HEK293 (cell line): ENCODE measurements at regions not wholly inside any gene's neighbourhood (a gene's known extent, or its start where the extent isn't known, plus 50 kb on each side); places are given as distances from the start of the nearest gene placed in this dataset.

Experiments
- CTCF ChIA-PET: fragments of 350-600 bp; formaldehyde crosslinking; extraction: SDS; loops from one replicate; lab custom pipeline; 2021; ENCODE audit warnings: antibody characterized with exemption; lab: Yijun Ruan, JAX
- POLR2A ChIA-PET: fragments of 300-600 bp; formaldehyde crosslinking; extraction: SDS; loops from one replicate; lab custom pipeline; 2020; ENCODE audit warnings: antibody characterized with exemption, inconsistent platforms; lab: Yijun Ruan, JAX
- H3K27ac ChIP-seq: fragments of 200-500 bp; sonication (Bioruptor generic); 2 replicates; pipeline ENCODE4 v1.5.1; 2014; ENCODE audit warnings: low read depth, low read length, control low read depth, inconsistent platforms; ENCODE audit errors: extremely low read depth
- H3K36me3 ChIP-seq, 2 experiments: fragments of 200-500 bp in 1 of 2; sonication (Bioruptor generic) in 1 of 2; 1 replicate in 1 of 2; 2 replicates in 1 of 2; pipeline ENCODE4 v1.5.1; 2014 to 2017; ENCODE audit warnings: inconsistent platforms in 2 of 2, low read length in 2 of 2; ENCODE audit not compliant: control insufficient read depth in 2 of 2, insufficient read depth in 1 of 2
- H3K4me1 ChIP-seq: fragments of 200-500 bp; sonication (Bioruptor generic); 2 replicates; pipeline ENCODE4 v1.5.1; 2014; ENCODE audit warnings: mild to moderate bottlenecking, low read length, inconsistent platforms; ENCODE audit not compliant: control insufficient read depth, insufficient read depth
- H3K4me3 ChIP-seq: 2 replicates; pipeline ENCODE4 v1.5.1; 2011; ENCODE audit warnings: low read depth, mild to moderate bottlenecking, control low read depth, low read length, moderate library complexity
- H3K9me3 ChIP-seq: fragments of 200-500 bp; sonication (Bioruptor generic); 2 replicates; pipeline ENCODE4 v1.5.1; 2014; ENCODE audit warnings: low read depth, low read length, inconsistent platforms; ENCODE audit not compliant: control insufficient read depth, insufficient read depth
- BCL11A ChIP-seq: fragments of 450-650 bp; formaldehyde crosslinking; IDR thresholded peaks from 2 replicates; pipeline ENCODE4 v1.5.1; 2016; ENCODE audit warnings: low read depth, missing biosample characterization, missing genetic modification characterization
- GLIS2 ChIP-seq: fragments of 450-650 bp; formaldehyde crosslinking; IDR thresholded peaks from 2 replicates; pipeline ENCODE4 v1.5.1; 2016; ENCODE audit warnings: missing biosample characterization, missing genetic modification characterization
- REPIN1 ChIP-seq: fragments of 450-650 bp; formaldehyde crosslinking; IDR thresholded peaks from 2 replicates; pipeline ENCODE4 v1.5.1; 2017; ENCODE audit warnings: missing biosample characterization, missing genetic modification characterization, low read depth
- SCRT1 ChIP-seq: fragments of 450-650 bp; formaldehyde crosslinking; IDR thresholded peaks from 2 replicates; pipeline ENCODE4 v1.5.1; 2016; ENCODE audit warnings: missing biosample characterization, missing genetic modification characterization, borderline replicate concordance
- TRIM28 ChIP-seq: IDR thresholded peaks from 2 replicates; pipeline ENCODE4 v1.6.1; 2011; ENCODE audit warnings: low read length, control low read depth, borderline replicate concordance
- ZFP37 ChIP-seq: fragments of 450-650 bp; formaldehyde crosslinking; IDR thresholded peaks from 2 replicates; pipeline ENCODE4 v1.5.1; 2016; ENCODE audit warnings: missing biosample characterization, missing genetic modification characterization
- ZFP69B ChIP-seq: fragments of 450-650 bp; formaldehyde crosslinking; IDR thresholded peaks from 2 replicates; pipeline ENCODE4 v1.5.1; 2016; ENCODE audit warnings: missing biosample characterization, missing genetic modification characterization
- ZIC2 ChIP-seq: fragments of 450-650 bp; formaldehyde crosslinking; IDR thresholded peaks from 2 replicates; pipeline ENCODE4 v1.5.1; 2016; ENCODE audit warnings: missing biosample characterization, missing genetic modification characterization
- ZNF112 ChIP-seq: fragments of 450-650 bp; formaldehyde crosslinking; IDR thresholded peaks from 2 replicates; pipeline ENCODE4 v1.5.0; 2017; ENCODE audit warnings: missing biosample characterization, missing genetic modification characterization
- ZNF114 ChIP-seq: fragments of 450-650 bp; formaldehyde crosslinking; IDR thresholded peaks from 2 replicates; pipeline ENCODE4 v1.5.0; 2017; ENCODE audit warnings: missing biosample characterization, missing genetic modification characterization
- ZNF16 ChIP-seq: fragments of 450-650 bp; formaldehyde crosslinking; IDR thresholded peaks from 2 replicates; pipeline ENCODE4 v1.5.1; 2016; ENCODE audit warnings: low read depth, missing biosample characterization, missing genetic modification characterization
- ZNF174 ChIP-seq: fragments of 450-650 bp; formaldehyde crosslinking; IDR thresholded peaks from 2 replicates; pipeline ENCODE4 v1.5.0; 2017; ENCODE audit warnings: missing biosample characterization, mild to moderate bottlenecking, missing genetic modification characterization
- ZNF266 ChIP-seq: fragments of 450-650 bp; formaldehyde crosslinking; IDR thresholded peaks from 2 replicates; pipeline ENCODE4 v1.5.1; 2016; ENCODE audit warnings: missing biosample characterization, missing genetic modification characterization, low read depth
- ZNF341 ChIP-seq: fragments of 450-650 bp; formaldehyde crosslinking; IDR thresholded peaks from 2 replicates; pipeline ENCODE4; 2016; ENCODE audit warnings: low read depth, missing biosample characterization, missing genetic modification characterization
- ZNF513 ChIP-seq: fragments of 450-650 bp; IDR thresholded peaks from 2 replicates; pipeline ENCODE4 v1.5.1; 2018; ENCODE audit warnings: missing biosample characterization, missing genetic modification characterization
- ZNF585B ChIP-seq: fragments of 450-650 bp; formaldehyde crosslinking; IDR thresholded peaks from 2 replicates; pipeline ENCODE4 v1.5.1; 2016; ENCODE audit warnings: missing biosample characterization, missing genetic modification characterization
- ZNF785 ChIP-seq: fragments of 450-650 bp; formaldehyde crosslinking; IDR thresholded peaks from 2 replicates; pipeline ENCODE4 v1.5.1; 2016; ENCODE audit warnings: missing biosample characterization, missing genetic modification characterization
- ZNF791 ChIP-seq: fragments of 450-650 bp; formaldehyde crosslinking; IDR thresholded peaks from 2 replicates; pipeline ENCODE4 v1.5.1; 2016; ENCODE audit warnings: missing biosample characterization, missing genetic modification characterization
- ZNF792 ChIP-seq: fragments of 450-650 bp; formaldehyde crosslinking; IDR thresholded peaks from 2 replicates; pipeline ENCODE4 v1.5.1; 2016; ENCODE audit warnings: missing biosample characterization, missing genetic modification characterization
- ZNF837 ChIP-seq: fragments of 450-650 bp; formaldehyde crosslinking; IDR thresholded peaks from 2 replicates; pipeline ENCODE4 v1.5.1; 2016; ENCODE audit warnings: missing biosample characterization, missing genetic modification characterization
- ZNF843 ChIP-seq: fragments of 450-650 bp; formaldehyde crosslinking; IDR thresholded peaks from 2 replicates; pipeline ENCODE4 v1.5.1; 2016; ENCODE audit warnings: missing biosample characterization, missing genetic modification characterization
- ZXDB ChIP-seq: fragments of 450-650 bp; formaldehyde crosslinking; IDR thresholded peaks from 2 replicates; pipeline ENCODE4 v1.5.1; 2016; ENCODE audit warnings: missing biosample characterization, missing genetic modification characterization
- TF ChIP-seq, protein P1 (sequence below): fragments of 450-650 bp; formaldehyde crosslinking; IDR thresholded peaks from 2 replicates; pipeline ENCODE4 v1.5.1; 2016; ENCODE audit warnings: missing biosample characterization, missing genetic modification characterization

DNA sequence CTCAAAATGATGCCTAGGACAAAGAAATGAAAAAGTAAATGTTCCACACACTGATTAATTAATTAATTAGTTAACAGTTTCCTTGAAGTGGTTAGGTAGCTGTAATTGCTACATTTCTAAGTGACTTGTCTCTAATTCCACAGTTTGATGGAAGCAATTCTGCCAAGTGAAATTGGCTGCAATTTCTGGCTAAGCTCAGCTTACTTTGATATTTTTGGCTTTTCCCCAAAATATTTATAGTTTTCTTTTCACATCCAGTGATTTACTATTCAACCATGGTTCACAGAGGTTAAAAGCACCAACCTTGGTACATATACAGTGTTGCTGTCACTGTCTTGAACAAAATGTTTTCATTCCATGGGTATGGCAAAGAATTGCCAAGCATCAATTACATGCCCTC is 459.5 kb upstream of the CDH20 start:
- ChIA-PET POLR2A (no interaction called here), CTCF (no interaction called here)
- no peak overlapping the region for H3K27ac ChIP-seq
- no peaks in the 10 kb centered on the region for H3K36me3 ChIP-seq
- H3K9me3 ChIP-seq: no peaks in the 10 kb centered on the region
- no peaks in the 10 kb centered on the region for H3K4me1 ChIP-seq
- TF ChIP-seq SCRT1 (tag by site-specific recombination) (no peak), TRIM28 (no peak), ZNF174 (tag by site-specific recombination) (no peak), ZXDB (tag by site-specific recombination) (no peak)
- TF ChIP-seq, protein P1, sequence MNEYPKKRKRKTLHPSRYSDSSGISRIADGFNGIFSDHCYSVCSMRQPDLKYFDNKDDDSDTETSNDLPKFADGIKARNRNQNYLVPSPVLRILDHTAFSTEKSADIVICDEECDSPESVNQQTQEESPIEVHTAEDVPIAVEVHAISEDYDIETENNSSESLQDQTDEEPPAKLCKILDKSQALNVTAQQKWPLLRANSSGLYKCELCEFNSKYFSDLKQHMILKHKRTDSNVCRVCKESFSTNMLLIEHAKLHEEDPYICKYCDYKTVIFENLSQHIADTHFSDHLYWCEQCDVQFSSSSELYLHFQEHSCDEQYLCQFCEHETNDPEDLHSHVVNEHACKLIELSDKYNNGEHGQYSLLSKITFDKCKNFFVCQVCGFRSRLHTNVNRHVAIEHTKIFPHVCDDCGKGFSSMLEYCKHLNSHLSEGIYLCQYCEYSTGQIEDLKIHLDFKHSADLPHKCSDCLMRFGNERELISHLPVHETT (tag by site-specific recombination): no peak
- H3K4me3 ChIP-seq: no peak overlapping the region

- POLR2A ChIA-PET: no interaction called here
- H3K27ac ChIP-seq: no peak overlapping the region
- H3K36me3 ChIP-seq: no peaks in the 10 kb centered on the region
- H3K4me3 ChIP-seq: no peak overlapping the region
- TF ChIP-seq ZNF513 (tag by site-specific recombination) (peak; percentile 37; the same call in 1 of the 2 replicates), ZNF112 (no peak)
- H3K9me3 ChIP-seq: no peaks in the 10 kb centered on the region
- H3K4me1 ChIP-seq: no peaks in the 10 kb centered on the region
- CTCF ChIA-PET: interaction anchor here (0.5 kb wide), 1 partner anchor 67 kb away, joined by 3 read pairs; no protein-coding TSS in a partner anchor
Measured at GRCh38 chr18:60875957-60876507, 457.2 kb upstream of the CDH20 start.

GRCh38 chr18:60880184-60880583 is 453.0 kb upstream of the CDH20 start:
- H3K4me3 ChIP-seq: no peak overlapping the region
- ChIA-PET CTCF (no interaction called here), POLR2A (no interaction called here)
- no peak overlapping the region for H3K27ac ChIP-seq
- no peaks in the 10 kb centered on the region for H3K36me3 ChIP-seq
- no peaks in the 10 kb centered on the region for H3K9me3 ChIP-seq
- TF ChIP-seq ZNF791 (tag by site-specific recombination): no peak
- no peak for TF ChIP-seq ZNF843
- TF ChIP-seq ZNF585B: no peak
- TF ChIP-seq ZNF341 (tag by site-specific recombination): no peak
- no peak for TF ChIP-seq ZNF16 (tag by site-specific recombination)
- TF ChIP-seq ZNF785 (tag by site-specific recombination): no peak
- no peak for TF ChIP-seq REPIN1
- no peak for TF ChIP-seq TRIM28
- TF ChIP-seq BCL11A (tag by site-specific recombination): no peak
- no peak for TF ChIP-seq ZNF837 (tag by site-specific recombination)
- TF ChIP-seq ZIC2 (tag by site-specific recombination): no peak
- TF ChIP-seq ZFP69B: no peak
- no peak for TF ChIP-seq ZNF114
- no peak for TF ChIP-seq ZNF266 (tag by site-specific recombination)
- no peak for TF ChIP-seq GLIS2 (tag by site-specific recombination)
- no peak for TF ChIP-seq ZNF792 (tag by site-specific recombination)
- TF ChIP-seq ZFP37: no peak
- H3K4me1 ChIP-seq: no peaks in the 10 kb centered on the region
